ENCODE measurements at regions not wholly inside any gene's neighbourhood (a gene's known extent, or its start where the extent isn't known, plus 50 kb on each side); places are given as distances from the start of the nearest gene placed in this dataset.

- no peak for TF ChIP-seq CTCF (conservative IDR thresholded peaks at IDR 0.05 in 1 of 2, IDR thresholded peaks at IDR 0.05 in 1 of 2; ENCODE audit: extremely low read depth in 1 of 2, insufficient read depth in 1 of 2, low read depth in 1 of 2, low read length in 2 of 2)
- TF ChIP-seq EZH2 (IDR thresholded peaks at IDR 0.05; ENCODE audit: borderline replicate concordance, low read length): no peak
These were observed 527.2 kb downstream of the TCERG1L start for GRCh38 chr10:130784326-130784725.
